Adrenal gland (tissue), 9 donors: ENCODE measurements at regions not wholly inside any gene's neighbourhood (a gene's known extent, or its start where the extent isn't known, plus 50 kb on each side); places are given as distances from the start of the nearest gene placed in this dataset.
"Not testable (repeated sequence)": the region's sequence is repeated elsewhere in the genome, so short reads cannot be mapped to it uniquely, and the experiment has no call there.

Experiments used
- DNase-seq, 7 donors: peaks; one replicate each; pipeline ENCODE4 v3.0.0-alpha.2; 2019 to 2020
- H3K27ac ChIP-seq, 5 donors: fragments of 200-600 bp; sonication (generic) in 4 of 5; 1 replicate in 3 of 5; 2 replicates in 2 of 5; pipeline versions ENCODE4 v1.5.1 to v1.8.0; 2016 to 2020; ENCODE audit warnings: mild to moderate bottlenecking in 1 of 5
- H3K27me3 ChIP-seq: fragments of 200-600 bp; 2 replicates; pipeline ENCODE4 v1.8.0; 2021
- H3K36me3 ChIP-seq, 2 donors: fragments of 200-600 bp; replicated peaks in 1 of 2; 1 replicate in 1 of 2; 2 replicates in 1 of 2; pipeline versions ENCODE4 v1.5.1 to v1.8.0; 2018 to 2022
- H3K4me1 ChIP-seq, 2 donors: fragments of 200-600 bp; replicated peaks in 1 of 2; 1 replicate in 1 of 2; 2 replicates in 1 of 2; pipeline versions ENCODE4 v1.5.1 to v1.8.0; 2018 to 2021
- H3K4me3 ChIP-seq, 4 donors: fragments of 200-600 bp; sonication (generic) in 3 of 4; one replicate each; pipeline ENCODE4 v1.5.1; 2016 to 2018
- H3K9me3 ChIP-seq, 3 donors: fragments of 200-600 bp; sonication (generic) in 1 of 3; replicated peaks in 1 of 3; 1 replicate in 2 of 3; 2 replicates in 1 of 3; pipeline versions ENCODE4 v1.5.1 to v1.8.0; 2016 to 2021
- POLR2A ChIP-seq, 2 donors: fragments of 450-650 bp; IDR thresholded peaks; one replicate each; pipeline ENCODE4 v1.6.1; 2017; ENCODE audit warnings: antibody characterized with exemption in 2 of 2, mild to moderate bottlenecking in 2 of 2, moderate library complexity in 1 of 2
- WGBS, 4 donors: extraction: QIAGEN DNeasy Blood & Tissue Kit in 2 of 4; methylation state at CpG; one replicate each; pipeline versions ENCODE4 v1.1.5 to v1.1.7; 2013 to 2017; 5-methylcytosine and 5-hydroxymethylcytosine counted together
- intact Hi-C, 2 donors: fragments of 100-400 bp; cut with DNase I; formaldehyde crosslinking; loops; one replicate each; pipeline versions ENCODE4 v1.14.1 to v1.15.0; 2022 to 2023
- TF ChIP-seq, protein P1 (sequence below), 6 experiments: fragments of 450-650 bp in 4 of 6; fragments of 200-600 bp in 2 of 6; sonication (generic) in 1 of 6; IDR thresholded peaks; 1 replicate in 5 of 6; 2 replicates in 1 of 6; pipeline versions ENCODE4 v1.5.1 to v1.8.0; 2016 to 2021; ENCODE audit warnings: antibody characterized with exemption in 6 of 6, mild to moderate bottlenecking in 2 of 6, moderate library complexity in 1 of 6
- donor health status: healthy with polysubstance abuse.
- donor health status: Bipolar disorder and iron deficiency.
- donor health status: DM: yes; HTN: yes; CAD: no.
- donor health status: DM: no; HTN: no; CAD: no.
- donor health status: DM: no; HTN: no; CAD: no.

- WGBS, 4 donors = 51% methylated on average over 6 of the region's 6 CpGs; no CpG with 5 or more reads in 2 of the 4 donors
- H3K4me3 ChIP-seq = no peak overlapping the region
- no peak for TF ChIP-seq POLR2A (IDR thresholded peaks at IDR 0.05)
- TF ChIP-seq, protein P1, sequence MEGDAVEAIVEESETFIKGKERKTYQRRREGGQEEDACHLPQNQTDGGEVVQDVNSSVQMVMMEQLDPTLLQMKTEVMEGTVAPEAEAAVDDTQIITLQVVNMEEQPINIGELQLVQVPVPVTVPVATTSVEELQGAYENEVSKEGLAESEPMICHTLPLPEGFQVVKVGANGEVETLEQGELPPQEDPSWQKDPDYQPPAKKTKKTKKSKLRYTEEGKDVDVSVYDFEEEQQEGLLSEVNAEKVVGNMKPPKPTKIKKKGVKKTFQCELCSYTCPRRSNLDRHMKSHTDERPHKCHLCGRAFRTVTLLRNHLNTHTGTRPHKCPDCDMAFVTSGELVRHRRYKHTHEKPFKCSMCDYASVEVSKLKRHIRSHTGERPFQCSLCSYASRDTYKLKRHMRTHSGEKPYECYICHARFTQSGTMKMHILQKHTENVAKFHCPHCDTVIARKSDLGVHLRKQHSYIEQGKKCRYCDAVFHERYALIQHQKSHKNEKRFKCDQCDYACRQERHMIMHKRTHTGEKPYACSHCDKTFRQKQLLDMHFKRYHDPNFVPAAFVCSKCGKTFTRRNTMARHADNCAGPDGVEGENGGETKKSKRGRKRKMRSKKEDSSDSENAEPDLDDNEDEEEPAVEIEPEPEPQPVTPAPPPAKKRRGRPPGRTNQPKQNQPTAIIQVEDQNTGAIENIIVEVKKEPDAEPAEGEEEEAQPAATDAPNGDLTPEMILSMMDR (IDR thresholded peaks at IDR 0.05) = no peak
- H3K4me1 ChIP-seq = no peaks in the 10 kb centered on the region
- no peaks in the 10 kb centered on the region for H3K27me3 ChIP-seq
- no peak for DNase-seq
- H3K36me3 ChIP-seq = no peaks in the 10 kb centered on the region
- intact Hi-C loops = no loop called here
- no peak overlapping the region for H3K27ac ChIP-seq
- H3K9me3 ChIP-seq = no peaks in the 10 kb centered on the region
Observed at GRCh38 chrY:8905141-8905540, 432.1 kb upstream of the TSPY4 start.

DNA sequence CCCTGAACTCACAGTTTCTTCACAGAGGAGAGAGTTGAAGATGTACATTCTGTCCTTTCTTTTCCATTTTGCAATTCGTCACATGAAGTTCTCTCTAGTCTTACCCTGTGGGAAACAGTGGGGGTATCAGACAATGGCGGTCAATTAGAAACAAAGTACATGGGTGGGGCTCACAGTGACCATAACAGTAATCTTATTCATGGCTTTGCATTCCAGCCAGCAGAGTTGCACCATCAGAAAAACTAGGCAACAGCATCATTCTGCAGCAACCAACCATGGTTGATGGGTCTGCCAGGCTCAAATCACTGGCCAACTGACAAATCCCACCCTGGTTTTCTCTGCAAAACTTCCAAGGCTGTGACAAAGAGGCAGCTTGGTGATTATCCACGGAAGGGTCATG lies 414.7 kb upstream of the TSPY4 start:
- H3K4me3 ChIP-seq, DNase-seq, H3K27me3 ChIP-seq, H3K9me3 ChIP-seq, H3K4me1 ChIP-seq, H3K27ac ChIP-seq, H3K36me3 ChIP-seq, intact Hi-C loops: not testable (repeated sequence)
- 33 to 40% methylated on average over 1 to 3 of the region's 3 CpGs; no CpG with 5 or more reads in 2 of the 4 donors for WGBS, 4 donors
